Prostate gland (tissue), 2 donors: ENCODE measurements at regions not wholly inside any gene's neighbourhood (a gene's known extent, or its start where the extent isn't known, plus 50 kb on each side); places are given as distances from the start of the nearest gene placed in this dataset.

Source experiments
- POLR2A ChIP-seq: fragments of 450-650 bp; IDR thresholded peaks from one replicate; pipeline ENCODE4 v1.6.1; 2016; ENCODE audit warnings: antibody characterized with exemption, mild to moderate bottlenecking
- POLR2AphosphoS5 ChIP-seq: sonication (generic); formaldehyde crosslinking; IDR thresholded peaks from one replicate; pipeline ENCODE4 v1.6.1; 2017; ENCODE audit warnings: antibody characterized with exemption
- TF ChIP-seq, protein P1 (sequence below), 4 experiments: fragments of 200-600 bp in 2 of 4; fragments of 450-650 bp in 2 of 4; sonication (generic) in 2 of 4; IDR thresholded peaks; 1 replicate in 3 of 4; 2 replicates in 1 of 4; pipeline ENCODE4 v1.5.1; 2016 to 2019; ENCODE audit warnings: antibody characterized with exemption in 4 of 4, mild to moderate bottlenecking in 2 of 4, moderate library complexity in 2 of 4

DNA sequence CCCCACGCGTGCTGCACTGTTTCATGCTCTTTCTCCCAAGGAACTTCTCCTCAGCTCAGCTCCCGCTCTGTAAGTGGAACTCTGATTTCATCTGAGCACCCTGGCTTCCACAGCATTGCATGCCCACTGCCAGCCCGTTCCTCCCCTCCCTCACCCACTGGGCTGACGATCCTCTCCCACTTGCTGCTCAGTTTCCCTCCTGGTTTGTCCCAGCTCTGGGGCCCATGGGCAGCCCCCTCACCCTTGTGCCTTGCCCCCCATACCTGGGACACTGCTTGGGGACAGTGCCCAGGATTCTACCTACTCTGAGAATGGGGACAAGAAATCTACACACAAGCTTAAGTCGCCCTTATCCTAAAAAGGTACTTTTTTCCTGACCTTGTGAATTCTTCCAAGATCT, 115.9 kb upstream of the C1QTNF9B start:
- TF ChIP-seq, protein P1, sequence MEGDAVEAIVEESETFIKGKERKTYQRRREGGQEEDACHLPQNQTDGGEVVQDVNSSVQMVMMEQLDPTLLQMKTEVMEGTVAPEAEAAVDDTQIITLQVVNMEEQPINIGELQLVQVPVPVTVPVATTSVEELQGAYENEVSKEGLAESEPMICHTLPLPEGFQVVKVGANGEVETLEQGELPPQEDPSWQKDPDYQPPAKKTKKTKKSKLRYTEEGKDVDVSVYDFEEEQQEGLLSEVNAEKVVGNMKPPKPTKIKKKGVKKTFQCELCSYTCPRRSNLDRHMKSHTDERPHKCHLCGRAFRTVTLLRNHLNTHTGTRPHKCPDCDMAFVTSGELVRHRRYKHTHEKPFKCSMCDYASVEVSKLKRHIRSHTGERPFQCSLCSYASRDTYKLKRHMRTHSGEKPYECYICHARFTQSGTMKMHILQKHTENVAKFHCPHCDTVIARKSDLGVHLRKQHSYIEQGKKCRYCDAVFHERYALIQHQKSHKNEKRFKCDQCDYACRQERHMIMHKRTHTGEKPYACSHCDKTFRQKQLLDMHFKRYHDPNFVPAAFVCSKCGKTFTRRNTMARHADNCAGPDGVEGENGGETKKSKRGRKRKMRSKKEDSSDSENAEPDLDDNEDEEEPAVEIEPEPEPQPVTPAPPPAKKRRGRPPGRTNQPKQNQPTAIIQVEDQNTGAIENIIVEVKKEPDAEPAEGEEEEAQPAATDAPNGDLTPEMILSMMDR (IDR thresholded peaks at IDR 0.05), result no peak
- no peak for TF ChIP-seq POLR2AphosphoS5
- TF ChIP-seq POLR2A, result no peak
